ENCODE measurements at regions not wholly inside any gene's neighbourhood (a gene's known extent, or its start where the extent isn't known, plus 50 kb on each side); places are given as distances from the start of the nearest gene placed in this dataset.

- Histone ChIP-seq H3K4me2 (replicated peaks; ENCODE audit: extremely low read depth, low read length, poor library complexity, severe bottlenecking) (no peak overlapping the region), H3K27me3 (ENCODE audit: control insufficient read depth in 2 of 2, insufficient read depth in 2 of 2, low read length in 2 of 2) (peaks cover 0 to 3% of the 10 kb centered on the region in 2 donors), H3K9me3 (replicated peaks in 1 of 2; ENCODE audit: control insufficient read depth in 1 of 2, insufficient read depth in 1 of 2, low read length in 2 of 2) (no peaks in the 10 kb centered on the region), H3K36me3 (replicated peaks in 1 of 2; ENCODE audit: control insufficient read depth in 1 of 2, insufficient read depth in 2 of 2, low read length in 2 of 2) (no peaks in the 10 kb centered on the region), H4K20me1 (ENCODE audit: insufficient read depth, low read length) (no peaks in the 10 kb centered on the region), H3K79me2 (ENCODE audit: insufficient read depth, low read length) (no peaks in the 10 kb centered on the region), H3K9ac (ENCODE audit: insufficient read depth, low read length, poor library complexity, severe bottlenecking) (no peak overlapping the region), H3K27ac (ENCODE audit: low read depth in 1 of 2, low read length in 2 of 2) (no peak overlapping the region), H2AFZ (ENCODE audit: insufficient read depth, low read depth, low read length, poor library complexity, severe bottlenecking) (no peak overlapping the region), H3K4me3 (replicated peaks in 1 of 3; ENCODE audit: low read depth in 2 of 3, low read length in 3 of 3) (no peak overlapping the region), H3K4me1 (ENCODE audit: control insufficient read depth in 1 of 2, insufficient read depth in 2 of 2, low read length in 2 of 2) (no peaks in the 10 kb centered on the region)
- H3K27me3 Mint-ChIP-seq (ENCODE audit: low read depth in 3 of 3) = peaks cover 4 to 12% (median 11%) of the 10 kb centered on the region in 3 donors
- intact Hi-C loops (cut with micrococcal nuclease) = no loop called here
- H3K4me3 Mint-ChIP-seq = no peak overlapping the region
- H3K27ac Mint-ChIP-seq = peak overlapping the region in 1 of 7 donors; percentile 16
- TF ChIP-seq CTCF (IDR thresholded peaks at IDR 0.05) = no peak
- no CpG with 5 or more reads among the region's 1 CpG for WGBS (ENCODE audit: insufficient coverage)
- peaks cover 2% of the 10 kb centered on the region for H3K4me1 Mint-ChIP-seq
- H3K36me3 Mint-ChIP-seq = no peaks in the 10 kb centered on the region
- no peaks in the 10 kb centered on the region for H3K9me3 Mint-ChIP-seq
- no peak for DNase-seq
These were observed 52.0 kb upstream of the KLHL31 start for GRCh38 chr6:53717566-53717965.

GRCh38 chr6:53715434-53715833 is 49.9 kb upstream of the KLHL31 start:
- no peak for DNase-seq
- H3K4me3 ChIP-seq (replicated peaks in 1 of 3; ENCODE audit: low read depth in 2 of 3, low read length in 3 of 3) = no peak overlapping the region
- peaks cover 2% of the 10 kb centered on the region for H3K4me1 Mint-ChIP-seq
- no CpG with 5 or more reads among the region's 1 CpG for WGBS (ENCODE audit: insufficient coverage)
- no peak overlapping the region for H3K27ac Mint-ChIP-seq
- no peak overlapping the region for H3K27ac ChIP-seq (ENCODE audit: low read depth in 1 of 2, low read length in 2 of 2)
- no peaks in the 10 kb centered on the region for H3K79me2 ChIP-seq (ENCODE audit: insufficient read depth, low read length)
- intact Hi-C loops (cut with micrococcal nuclease) = no loop called here
- H3K27me3 ChIP-seq (ENCODE audit: control insufficient read depth in 2 of 2, insufficient read depth in 2 of 2, low read length in 2 of 2) = peaks cover 0 to 3% of the 10 kb centered on the region in 2 donors
- peaks cover 0 to 3% (median 0%) of the 10 kb centered on the region in 7 donors for H3K9me3 Mint-ChIP-seq
- H3K36me3 ChIP-seq (replicated peaks in 1 of 2; ENCODE audit: control insufficient read depth in 1 of 2, insufficient read depth in 2 of 2, low read length in 2 of 2) = no peaks in the 10 kb centered on the region
- no peaks in the 10 kb centered on the region for H3K36me3 Mint-ChIP-seq
- H3K27me3 Mint-ChIP-seq (ENCODE audit: low read depth in 3 of 3) = peaks cover 6 to 14% (median 10%) of the 10 kb centered on the region in 3 donors
- no peak overlapping the region for H3K4me3 Mint-ChIP-seq
- H3K9me3 ChIP-seq (replicated peaks in 1 of 2; ENCODE audit: control insufficient read depth in 1 of 2, insufficient read depth in 1 of 2, low read length in 2 of 2) = no peaks in the 10 kb centered on the region
- H4K20me1 ChIP-seq (ENCODE audit: insufficient read depth, low read length) = no peaks in the 10 kb centered on the region
- no peak overlapping the region for H2AFZ ChIP-seq (ENCODE audit: insufficient read depth, low read depth, low read length, poor library complexity, severe bottlenecking)
- H3K4me2 ChIP-seq (replicated peaks; ENCODE audit: extremely low read depth, low read length, poor library complexity, severe bottlenecking) = no peak overlapping the region
- TF ChIP-seq CTCF (IDR thresholded peaks at IDR 0.05) = no peak
- no peaks in the 10 kb centered on the region for H3K4me1 ChIP-seq (ENCODE audit: control insufficient read depth in 1 of 2, insufficient read depth in 2 of 2, low read length in 2 of 2)
- H3K9ac ChIP-seq (ENCODE audit: insufficient read depth, low read length, poor library complexity, severe bottlenecking) = no peak overlapping the region
